ENCODE measurements at regions not wholly inside any gene's neighbourhood (a gene's known extent, or its start where the extent isn't known, plus 50 kb on each side); places are given as distances from the start of the nearest gene placed in this dataset.

GRCh38 chr16:79994418-79994817, 393.9 kb upstream of the MAF start:
- no peak for TF ChIP-seq CTCF (conservative IDR thresholded peaks at IDR 0.05)
- no CpG with 5 or more reads among the region's 5 CpGs for WGBS (ENCODE audit: extremely low coverage, insufficient read length, low lambda C conversion rate)
- no peak overlapping the region for H3K4me2 ChIP-seq (ENCODE audit: insufficient read depth, insufficient read length, low read length)
- H3K36me3 Mint-ChIP-seq (ENCODE audit: insufficient read depth in 1 of 3, low read depth in 3 of 3) = no peaks in the 10 kb centered on the region; a peak in 1 of 7 replicates
- no peak overlapping the region for H4K91ac ChIP-seq (ENCODE audit: insufficient read length, low read depth, low read length)
- no peaks in the 10 kb centered on the region for H3K79me1 ChIP-seq (ENCODE audit: insufficient read depth, low read depth, low read length, poor library complexity, severe bottlenecking)
- H3K18ac ChIP-seq (ENCODE audit: insufficient read length, low read depth, low read length) = no peak overlapping the region
- DNase-seq = no peak
- no peak overlapping the region for H3K4ac ChIP-seq (ENCODE audit: low read depth, low read length)
- no peak overlapping the region for H4K5ac ChIP-seq (ENCODE audit: insufficient read length, low read depth, low read length)
- no peaks in the 10 kb centered on the region for H4K20me1 ChIP-seq (ENCODE audit: control insufficient read depth, insufficient read depth, insufficient read length)
- no peak overlapping the region for H2BK20ac ChIP-seq (ENCODE audit: low read depth, low read length, poor library complexity, severe bottlenecking)
- peak overlapping the region in 1 of 3 experiments; percentile 4; a peak in 2 of 7 replicates for H3K27ac Mint-ChIP-seq
- peaks cover 7% of the 10 kb centered on the region for H3K4me1 ChIP-seq (ENCODE audit: insufficient read depth, low read length)
- no peaks in the 10 kb centered on the region for H3K79me2 ChIP-seq (ENCODE audit: insufficient read depth, low read length)
- H4K8ac ChIP-seq (replicated peaks; ENCODE audit: insufficient read length, low read depth, low read length) = no peak overlapping the region
- H3K14ac ChIP-seq (ENCODE audit: insufficient read depth, low read length) = no peak overlapping the region
- H2BK15ac ChIP-seq (ENCODE audit: low read depth, low read length) = no peak overlapping the region
- no peak overlapping the region for H2BK5ac ChIP-seq (ENCODE audit: insufficient read length, low read length)
- H3K4me1 Mint-ChIP-seq = peaks cover 16 to 34% of the 10 kb centered on the region in 2 experiments
- H2AFZ ChIP-seq (ENCODE audit: low read length) = no peak overlapping the region
- H3K27me3 ChIP-seq (ENCODE audit: insufficient read depth, low read length) = peaks cover 2% of the 10 kb centered on the region; the same call in 1 of the 2 replicates
- no peak overlapping the region for H2BK120ac ChIP-seq (ENCODE audit: low read depth, low read length, poor library complexity, severe bottlenecking)
- no peak overlapping the region for H3K9ac ChIP-seq (ENCODE audit: extremely low read depth, insufficient read length, low read length)
- no peak overlapping the region for H3T11ph ChIP-seq (ENCODE audit: low read length)
- peaks cover 0 to 2% of the 10 kb centered on the region in 2 experiments; a peak in 2 of 5 replicates for H3K9me3 Mint-ChIP-seq
- no peak overlapping the region for H3K27ac ChIP-seq (ENCODE audit: insufficient read length, low read depth, low read length)
- H3K27me3 Mint-ChIP-seq (ENCODE audit: low read depth) = no peaks in the 10 kb centered on the region
- no peaks in the 10 kb centered on the region for H3K23me2 ChIP-seq (ENCODE audit: insufficient read length, low read depth, low read length, poor library complexity, severe bottlenecking)
- no peak overlapping the region for H3K56ac ChIP-seq (ENCODE audit: insufficient read length, low read depth, low read length)
- H3K23ac ChIP-seq (ENCODE audit: insufficient read length, low read depth, low read length) = no peak overlapping the region
- H3K9me3 ChIP-seq (ENCODE audit: control insufficient read depth, low read depth, low read length) = no peaks in the 10 kb centered on the region
- H2AK5ac ChIP-seq (ENCODE audit: insufficient read length, low read length) = no peak overlapping the region
- no peak overlapping the region for H3K4me3 Mint-ChIP-seq
- no peak overlapping the region for H2BK12ac ChIP-seq (ENCODE audit: insufficient read length, low read depth, low read length)

All from H9 (cell line).